ENCODE measurements at regions not wholly inside any gene's neighbourhood (a gene's known extent, or its start where the extent isn't known, plus 50 kb on each side); places are given as distances from the start of the nearest gene placed in this dataset.
A peak's percentile ranks its signal among the peaks of the same experiment; 100 is the strongest.

DNA sequence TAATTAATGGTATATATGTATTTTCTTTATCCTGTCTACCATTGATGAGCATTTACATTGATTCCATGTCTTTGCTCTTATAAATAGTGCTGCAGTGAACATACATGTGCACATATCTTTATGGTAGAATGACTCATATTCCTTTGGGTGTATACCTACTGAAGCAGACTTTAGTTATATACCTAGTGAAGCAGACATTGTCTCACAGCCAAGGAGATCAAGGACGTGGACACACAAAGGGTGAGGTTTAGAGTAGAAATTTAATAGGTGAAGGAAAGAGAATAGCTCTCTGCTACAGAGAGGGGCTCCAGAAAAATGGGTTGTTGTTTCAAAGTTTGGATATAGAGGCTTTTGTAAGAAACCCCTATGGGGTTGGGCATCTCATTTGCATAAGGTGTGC is 700.3 kb downstream of the CDH11 start:
- peaks cover 12% of the 10 kb centered on the region for H3K4me1 ChIP-seq (ENCODE audit: low read depth)
- H3K4me3 ChIP-seq: no peak overlapping the region
- no peak for TF ChIP-seq CTCF (IDR thresholded peaks at IDR 0.05; ENCODE audit: low read depth, low read length)
- H3K9me3 ChIP-seq (ENCODE audit: low read depth): no peaks in the 10 kb centered on the region
- H3K36me3 ChIP-seq: no peaks in the 10 kb centered on the region
- DNase-seq (ENCODE audit: low read depth in 1 of 2, low spot score in 1 of 2): no peak
- no peak overlapping the region for H3K27ac ChIP-seq
- no peaks in the 10 kb centered on the region for H3K27me3 ChIP-seq

DNA sequence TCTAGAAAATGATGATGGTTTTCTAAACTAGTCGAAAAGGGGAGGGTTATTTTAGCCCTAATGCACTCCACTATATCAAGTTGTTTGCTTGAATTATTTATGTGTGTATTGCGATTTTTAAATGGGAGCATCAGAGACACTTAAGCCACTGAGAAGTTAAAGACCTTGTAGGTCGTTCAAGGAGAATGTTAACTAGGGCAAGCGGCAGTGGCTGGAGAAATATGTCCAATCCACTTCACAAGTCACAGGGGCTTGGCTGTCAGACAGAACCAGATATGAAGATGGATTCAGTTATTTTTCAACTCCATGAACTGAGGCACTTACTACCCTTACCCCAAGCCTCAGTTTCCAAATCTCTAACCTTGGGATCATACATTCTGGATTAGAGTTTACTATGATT is 702.0 kb downstream of the CDH11 start:
- Histone ChIP-seq H3K4me1 (ENCODE audit: low read depth) (peaks cover 12% of the 10 kb centered on the region), H3K27me3 (no peaks in the 10 kb centered on the region), H3K36me3 (no peaks in the 10 kb centered on the region), H3K9me3 (ENCODE audit: low read depth) (no peaks in the 10 kb centered on the region), H3K4me3 (no peak overlapping the region), H3K27ac (no peak overlapping the region)
- DNase-seq (ENCODE audit: low read depth in 1 of 2, low spot score in 1 of 2): peak in 1 of 2 donors; percentile 57
- no peak for TF ChIP-seq CTCF (IDR thresholded peaks at IDR 0.05; ENCODE audit: low read depth, low read length)

DNA sequence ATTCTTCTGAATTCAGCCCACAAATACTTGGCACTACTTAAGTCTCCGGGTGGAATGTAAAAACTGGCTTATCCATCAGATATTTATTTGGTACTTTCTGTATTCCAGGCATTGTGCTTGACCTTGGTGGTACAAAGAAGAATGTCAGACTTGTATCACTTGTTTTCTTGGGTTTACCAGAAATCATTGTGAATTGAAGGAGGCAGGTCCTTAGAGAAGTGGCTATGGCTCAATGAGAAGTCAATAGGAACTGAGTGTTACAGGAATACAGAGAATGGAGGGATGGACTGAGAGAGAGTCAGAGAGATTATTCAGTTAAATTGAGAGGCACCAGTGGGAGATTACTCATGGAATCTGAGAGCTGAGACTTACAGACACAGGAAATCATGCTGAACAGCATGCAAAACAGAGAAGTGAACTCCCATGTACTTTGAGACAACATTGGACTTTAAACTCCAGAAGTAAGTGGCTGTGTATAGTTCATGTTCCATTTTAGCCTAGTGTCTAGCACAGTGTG is 704.1 kb downstream of the CDH11 start:
- Histone ChIP-seq H3K4me3 (no peak overlapping the region), H3K9me3 (ENCODE audit: low read depth) (no peaks in the 10 kb centered on the region), H3K36me3 (no peaks in the 10 kb centered on the region), H3K27ac (no peak overlapping the region), H3K27me3 (no peaks in the 10 kb centered on the region), H3K4me1 (ENCODE audit: low read depth) (peaks cover 12% of the 10 kb centered on the region)
- TF ChIP-seq CTCF (IDR thresholded peaks at IDR 0.05; ENCODE audit: low read depth, low read length): no peak
- peak in 1 of 2 donors; percentile 71 for DNase-seq (ENCODE audit: low read depth in 1 of 2, low spot score in 1 of 2)

DNA sequence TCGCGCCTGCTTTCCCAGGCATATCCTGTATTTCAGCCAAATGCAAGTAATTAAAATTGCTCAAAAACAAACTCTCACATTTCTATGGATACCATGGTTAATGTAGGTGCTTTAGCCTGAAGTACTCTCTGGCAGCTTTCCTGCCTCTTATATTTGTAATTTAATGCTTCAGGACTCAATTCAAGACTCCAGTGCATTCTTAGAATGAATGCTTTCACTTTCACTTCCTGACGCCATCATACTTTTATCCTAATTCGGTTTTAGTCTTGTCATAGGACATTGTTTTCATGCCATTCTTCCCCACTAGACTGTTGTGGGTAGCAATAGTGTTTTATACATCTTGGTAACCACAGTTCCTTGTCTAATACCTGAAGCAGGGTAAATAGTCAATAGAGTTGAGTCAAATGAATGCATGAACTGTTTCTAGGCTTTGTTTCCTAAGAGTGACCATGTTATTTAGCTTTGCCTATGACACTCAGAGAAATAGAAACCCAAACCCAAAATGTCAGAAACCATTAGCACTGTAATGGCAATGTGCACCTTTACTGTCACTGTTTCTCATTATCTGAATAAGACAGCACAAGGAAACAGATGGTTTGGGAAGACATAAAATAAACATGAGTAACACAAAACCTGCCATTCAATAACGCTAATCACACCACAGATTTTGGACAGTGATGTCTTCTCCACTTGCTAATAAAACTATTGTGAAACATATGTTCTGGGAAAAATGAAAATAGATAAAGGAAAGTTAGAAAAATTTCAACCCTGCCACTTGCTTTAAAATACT is 705.5 kb downstream of the CDH11 start:
- DNase-seq (ENCODE audit: low read depth in 1 of 2, low spot score in 1 of 2): peak in 1 of 2 donors; percentile 52
- Histone ChIP-seq H3K36me3 (no peaks in the 10 kb centered on the region), H3K27me3 (no peaks in the 10 kb centered on the region), H3K4me3 (no peak overlapping the region), H3K9me3 (ENCODE audit: low read depth) (no peaks in the 10 kb centered on the region), H3K27ac (no peak overlapping the region), H3K4me1 (ENCODE audit: low read depth) (peaks cover 12% of the 10 kb centered on the region)
- no peak for TF ChIP-seq CTCF (IDR thresholded peaks at IDR 0.05; ENCODE audit: low read depth, low read length)

GRCh38 chr16:64412578-64413280 is 709.1 kb downstream of the CDH11 start:
- no peaks in the 10 kb centered on the region for H3K36me3 ChIP-seq
- H3K4me3 ChIP-seq: no peak overlapping the region
- no peak overlapping the region for H3K27ac ChIP-seq
- no peaks in the 10 kb centered on the region for H3K4me1 ChIP-seq (ENCODE audit: low read depth)
- no peaks in the 10 kb centered on the region for H3K27me3 ChIP-seq
- no peaks in the 10 kb centered on the region for H3K9me3 ChIP-seq (ENCODE audit: low read depth)
- no peak for TF ChIP-seq CTCF (IDR thresholded peaks at IDR 0.05; ENCODE audit: low read depth, low read length)
- DNase-seq (ENCODE audit: low read depth in 1 of 2, low spot score in 1 of 2): peak in 1 of 2 donors; percentile 12

Data from cardiac muscle cell (in vitro differentiated cells and primary cell).